Lower lobe of right lung (tissue), 2 donors: ENCODE measurements at regions not wholly inside any gene's neighbourhood (a gene's known extent, or its start where the extent isn't known, plus 50 kb on each side); places are given as distances from the start of the nearest gene placed in this dataset.

Source experiments
- ATAC-seq, 2 donors: fragments of 200-7000 bp; cut with Tn5 transposase; one replicate each; pipeline ENCODE4 v1.9.1; 2020 to 2022; ENCODE audit warnings: mild to moderate bottlenecking in 2 of 2, moderate library complexity in 2 of 2
- DNase-seq: peaks from one replicate; pipeline ENCODE4 v3.0.0-alpha.2; 2020
- H3K27ac ChIP-seq: fragments of 200-600 bp; one replicate; pipeline ENCODE4 v1.8.0; 2022
- H3K27me3 ChIP-seq: fragments of 200-600 bp; one replicate; pipeline ENCODE4 v1.8.0; 2022; ENCODE audit warnings: low read depth
- H3K36me3 ChIP-seq: fragments of 200-600 bp; one replicate; pipeline ENCODE4 v1.8.0; 2022; ENCODE audit warnings: mild to moderate bottlenecking
- H3K4me1 ChIP-seq: fragments of 200-600 bp; one replicate; pipeline ENCODE4 v1.8.0; 2022
- H3K4me3 ChIP-seq: fragments of 200-600 bp; one replicate; pipeline ENCODE4 v1.8.0; 2022; ENCODE audit warnings: mild to moderate bottlenecking
- H3K9me3 ChIP-seq: fragments of 200-600 bp; one replicate; pipeline ENCODE4 v1.8.0; 2022
- intact Hi-C: fragments of 100-400 bp; cut with DNase I; formaldehyde crosslinking; loops from one replicate; pipeline ENCODE4 v1.11.0; 2022
- TF ChIP-seq, protein P1 (sequence below): fragments of 200-600 bp; IDR thresholded peaks from one replicate; pipeline ENCODE4 v1.8.0; 2022; ENCODE audit warnings: antibody characterized with exemption, mild to moderate bottlenecking
- donor health status: DM: no; HTN: yes; CAD: no; lungs with severe emphysema.

DNA sequence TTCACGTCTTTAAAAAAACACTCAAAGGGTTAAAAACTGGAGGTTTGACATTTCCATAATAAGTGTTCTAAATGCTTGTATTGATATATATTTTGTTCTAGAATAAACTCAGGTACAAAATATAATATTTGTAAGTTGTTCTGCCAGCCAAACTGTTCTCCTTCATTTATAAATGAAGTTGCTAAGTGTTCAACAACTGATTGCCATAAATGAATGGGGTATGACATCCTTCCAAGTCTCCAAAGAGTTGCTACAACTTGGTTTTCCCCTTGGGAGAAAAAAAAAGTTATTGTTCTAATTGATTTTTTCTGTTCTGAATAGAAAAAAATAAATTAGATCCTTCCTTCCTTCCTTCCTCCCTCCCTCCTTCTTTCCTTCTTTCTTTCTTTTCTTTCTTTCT lies 65.4 kb upstream of the BLID start:
- H3K36me3 ChIP-seq, result no peaks in the 10 kb centered on the region
- TF ChIP-seq, protein P1, sequence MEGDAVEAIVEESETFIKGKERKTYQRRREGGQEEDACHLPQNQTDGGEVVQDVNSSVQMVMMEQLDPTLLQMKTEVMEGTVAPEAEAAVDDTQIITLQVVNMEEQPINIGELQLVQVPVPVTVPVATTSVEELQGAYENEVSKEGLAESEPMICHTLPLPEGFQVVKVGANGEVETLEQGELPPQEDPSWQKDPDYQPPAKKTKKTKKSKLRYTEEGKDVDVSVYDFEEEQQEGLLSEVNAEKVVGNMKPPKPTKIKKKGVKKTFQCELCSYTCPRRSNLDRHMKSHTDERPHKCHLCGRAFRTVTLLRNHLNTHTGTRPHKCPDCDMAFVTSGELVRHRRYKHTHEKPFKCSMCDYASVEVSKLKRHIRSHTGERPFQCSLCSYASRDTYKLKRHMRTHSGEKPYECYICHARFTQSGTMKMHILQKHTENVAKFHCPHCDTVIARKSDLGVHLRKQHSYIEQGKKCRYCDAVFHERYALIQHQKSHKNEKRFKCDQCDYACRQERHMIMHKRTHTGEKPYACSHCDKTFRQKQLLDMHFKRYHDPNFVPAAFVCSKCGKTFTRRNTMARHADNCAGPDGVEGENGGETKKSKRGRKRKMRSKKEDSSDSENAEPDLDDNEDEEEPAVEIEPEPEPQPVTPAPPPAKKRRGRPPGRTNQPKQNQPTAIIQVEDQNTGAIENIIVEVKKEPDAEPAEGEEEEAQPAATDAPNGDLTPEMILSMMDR, result no peak
- H3K4me1 ChIP-seq, result peaks cover 4% of the 10 kb centered on the region
- H3K9me3 ChIP-seq, result peaks cover 8% of the 10 kb centered on the region
- no peak for DNase-seq
- no peak for ATAC-seq
- intact Hi-C loops, result no loop called here
- no peaks in the 10 kb centered on the region for H3K27me3 ChIP-seq
- H3K4me3 ChIP-seq, result no peak overlapping the region
- no peak overlapping the region for H3K27ac ChIP-seq

DNA sequence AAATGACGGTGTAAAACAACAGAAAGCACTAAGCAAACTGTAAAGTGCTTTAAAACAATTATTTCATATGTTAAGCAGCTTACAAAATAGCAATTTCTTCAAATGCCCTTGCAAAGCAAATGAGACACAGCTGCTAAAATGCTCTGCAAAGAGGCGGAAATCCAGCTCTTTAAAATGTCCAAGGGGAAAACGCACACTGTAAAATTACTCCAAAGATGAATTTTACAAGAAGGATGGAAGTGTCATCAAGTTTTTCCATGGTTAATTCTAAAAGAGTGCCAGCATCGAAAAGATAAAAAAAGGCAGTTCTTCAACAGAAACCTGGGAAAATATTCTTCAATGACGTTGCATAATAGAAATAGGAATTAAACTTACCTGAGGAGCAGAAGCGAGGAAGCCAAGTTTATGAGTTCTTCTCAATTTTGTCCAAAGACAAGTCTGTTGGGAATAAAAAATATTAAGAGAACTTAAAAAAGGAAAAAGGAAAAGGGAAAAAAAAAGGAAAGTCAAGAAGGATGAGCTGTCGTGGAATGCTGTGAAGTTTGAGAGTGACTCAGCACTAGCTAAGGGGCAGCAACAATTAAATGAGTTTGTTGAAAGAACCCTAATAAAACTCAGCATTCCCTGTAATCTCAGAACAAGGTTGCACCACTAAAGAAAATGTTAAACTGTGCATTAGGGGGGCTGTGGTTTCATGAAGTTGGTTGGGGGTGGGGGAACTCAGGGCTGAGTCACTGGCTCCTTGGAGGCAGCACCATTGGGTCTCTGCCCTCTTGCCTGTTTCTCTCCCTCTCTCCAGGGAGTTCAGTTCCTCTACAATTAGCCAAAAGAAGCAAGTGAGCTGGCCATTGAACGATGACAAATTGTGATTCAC lies 64.2 kb upstream of the BLID start:
- intact Hi-C loops, result no loop called here
- H3K9me3 ChIP-seq, result no peaks in the 10 kb centered on the region
- TF ChIP-seq, protein P1, result no peak
- ATAC-seq (no peak), DNase-seq (no peak)
- H3K27me3 ChIP-seq, result no peaks in the 10 kb centered on the region
- H3K36me3 ChIP-seq, result no peaks in the 10 kb centered on the region
- no peak overlapping the region for H3K27ac ChIP-seq
- H3K4me1 ChIP-seq, result peaks cover 4% of the 10 kb centered on the region
- H3K4me3 ChIP-seq, result no peak overlapping the region

DNA sequence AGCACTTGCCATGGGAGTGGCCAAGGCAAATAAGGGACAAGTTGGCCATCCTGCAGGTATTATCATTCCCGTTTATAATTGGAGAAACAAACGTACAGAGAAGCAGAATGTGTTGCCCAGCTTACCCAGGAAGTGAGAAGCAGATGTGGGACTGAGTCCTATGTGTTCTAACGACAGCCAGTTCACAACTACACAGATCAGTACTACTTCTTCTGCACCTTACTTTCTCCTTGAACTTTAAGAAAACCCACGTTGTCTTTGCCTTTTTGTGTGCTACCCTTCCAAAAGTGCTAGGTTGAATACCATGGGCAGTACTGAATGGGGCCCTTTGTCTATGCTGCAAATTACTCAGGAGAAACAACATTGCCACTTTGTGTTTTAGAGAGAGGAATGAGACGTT lies 62.8 kb upstream of the BLID start:
- Histone ChIP-seq H3K4me3 (no peak overlapping the region), H3K4me1 (peaks cover 4% of the 10 kb centered on the region), H3K36me3 (no peaks in the 10 kb centered on the region), H3K9me3 (no peaks in the 10 kb centered on the region), H3K27ac (no peak overlapping the region), H3K27me3 (no peaks in the 10 kb centered on the region)
- TF ChIP-seq, protein P1, result no peak
- no peak for ATAC-seq
- intact Hi-C loops, result no loop called here
- DNase-seq, result no peak

DNA sequence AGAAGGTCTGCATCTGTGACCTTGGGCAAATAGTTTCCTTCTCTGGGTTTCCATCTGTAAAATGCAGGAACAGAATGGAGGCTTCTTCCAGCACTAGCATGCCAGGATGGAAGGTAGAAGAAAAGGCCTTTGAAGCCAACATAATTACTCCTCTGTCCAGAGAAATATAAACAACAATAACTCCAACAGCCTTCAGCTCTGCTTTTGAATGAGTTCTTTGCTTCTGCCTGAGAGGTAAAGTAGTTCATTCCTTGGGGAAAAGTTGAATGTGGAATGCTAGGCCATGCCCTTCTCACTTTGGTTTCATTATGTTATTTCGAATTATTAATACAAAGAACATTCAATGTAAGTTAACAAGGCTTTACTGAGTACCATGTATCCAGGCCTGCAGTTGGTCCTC lies 61.2 kb upstream of the BLID start:
- TF ChIP-seq, protein P1, result no peak
- Histone ChIP-seq H3K4me3 (no peak overlapping the region), H3K4me1 (peaks cover 4% of the 10 kb centered on the region)

DNA sequence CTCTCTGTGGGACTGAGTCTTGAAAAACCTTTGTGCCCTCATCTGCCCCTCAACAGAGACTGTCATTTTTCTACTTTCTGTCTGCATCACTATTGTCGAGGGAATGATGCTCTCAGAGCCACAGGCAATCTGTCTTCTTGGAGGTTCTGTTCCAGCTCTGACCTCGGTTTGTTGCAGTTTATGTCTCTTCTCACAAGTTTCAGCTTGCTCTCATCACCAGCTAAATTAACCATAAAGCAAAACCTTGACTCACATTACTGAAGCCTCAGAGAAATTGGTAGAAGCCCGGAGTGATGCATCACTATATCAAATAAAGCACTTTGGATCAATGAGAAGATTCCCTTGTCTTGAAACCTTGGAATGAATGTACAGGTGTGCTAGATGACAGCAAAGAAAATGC lies 60.6 kb upstream of the BLID start:
- Histone ChIP-seq H3K27ac (no peak overlapping the region), H3K36me3 (no peaks in the 10 kb centered on the region), H3K27me3 (no peaks in the 10 kb centered on the region), H3K9me3 (no peaks in the 10 kb centered on the region), H3K4me3 (no peak overlapping the region), H3K4me1 (peaks cover under 1% of the 10 kb centered on the region)
- intact Hi-C loops, result no loop called here
- no peak for DNase-seq
- TF ChIP-seq, protein P1, result no peak
- no peak for ATAC-seq

More for the DNA sequence above, 61.2 kb upstream of the BLID start:
- H3K9me3 ChIP-seq, result no peaks in the 10 kb centered on the region
- no peak overlapping the region for H3K27ac ChIP-seq
- intact Hi-C loops, result no loop called here
- no peaks in the 10 kb centered on the region for H3K27me3 ChIP-seq
- no peaks in the 10 kb centered on the region for H3K36me3 ChIP-seq
- DNase-seq (no peak), ATAC-seq (no peak)
